ENCODE measurements at regions not wholly inside any gene's neighbourhood (a gene's known extent, or its start where the extent isn't known, plus 50 kb on each side); places are given as distances from the start of the nearest gene placed in this dataset.

DNA sequence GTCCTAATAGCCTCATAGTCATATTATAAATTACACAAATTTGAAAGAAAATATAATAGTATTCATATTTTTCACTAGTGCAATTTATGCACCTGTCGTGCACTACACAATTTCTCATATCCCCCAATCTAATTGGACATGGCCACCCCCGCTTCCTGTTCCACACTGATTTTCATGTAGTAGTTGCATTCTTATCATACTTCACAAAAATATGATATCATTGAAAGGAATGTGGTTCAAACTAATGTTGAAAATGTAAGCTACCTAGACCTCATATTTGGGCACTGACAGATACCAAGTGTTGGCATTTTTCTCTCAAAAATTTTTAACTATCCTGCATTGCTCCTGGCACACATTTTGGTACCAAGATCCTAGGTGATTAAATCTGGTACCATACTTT is 985.5 kb upstream of the POU3F3 start:
- Histone ChIP-seq H3K79me2 (ENCODE audit: low read depth) (no peaks in the 10 kb centered on the region), H3F3A (ENCODE audit: low read depth) (no peaks in the 10 kb centered on the region), H3K36me3 (no peaks in the 10 kb centered on the region), H3K9me3 (ENCODE audit: low read depth) (no peaks in the 10 kb centered on the region), H4K20me1 (ENCODE audit: low read depth) (no peaks in the 10 kb centered on the region), H3K9ac (no peak overlapping the region), H3K4me1 (peaks cover 4% of the 10 kb centered on the region), H3K27ac (no peak overlapping the region), H2AFZ (replicated peaks) (no peak overlapping the region), H3K4me2 (no peak overlapping the region), H3K27me3 (no peaks in the 10 kb centered on the region), H3K4me3 (no peak overlapping the region)
- TF ChIP-seq CTCF (IDR thresholded peaks at IDR 0.05), result no peak
- no peak for TF ChIP-seq EZH2 (IDR thresholded peaks at IDR 0.05)
- no peak for TF ChIP-seq EZH2phosphoT487 (IDR thresholded peaks at IDR 0.05)
- no peaks in the 10 kb centered on the region for H3K9me3 Mint-ChIP-seq
- H3K4me3 Mint-ChIP-seq, result no peak overlapping the region
- no peaks in the 10 kb centered on the region for H3K36me3 Mint-ChIP-seq
- peaks cover 2% of the 10 kb centered on the region for H3K27me3 Mint-ChIP-seq (ENCODE audit: insufficient read depth, low read depth)
- no peak for DNase-seq (ENCODE audit: low spot score)
- peaks cover 2% of the 10 kb centered on the region for H3K4me1 Mint-ChIP-seq
- no peak overlapping the region for H3K27ac Mint-ChIP-seq

GRCh38 chr2:103873716-103874351 is 980.1 kb upstream of the POU3F3 start:
- H2AFZ ChIP-seq (replicated peaks), result peak overlapping the region; percentile 39
- no peaks in the 10 kb centered on the region for H3K36me3 ChIP-seq
- peaks cover 2% of the 10 kb centered on the region for H3K27me3 Mint-ChIP-seq (ENCODE audit: insufficient read depth, low read depth)
- peaks cover 22% of the 10 kb centered on the region for H3K4me1 Mint-ChIP-seq
- no peaks in the 10 kb centered on the region for H3K9me3 Mint-ChIP-seq
- no peaks in the 10 kb centered on the region for H3K9me3 ChIP-seq (ENCODE audit: low read depth)
- no peaks in the 10 kb centered on the region for H3K79me2 ChIP-seq (ENCODE audit: low read depth)
- H3K27ac Mint-ChIP-seq, result peak overlapping the region; percentile 76
- no peak for TF ChIP-seq CTCF (IDR thresholded peaks at IDR 0.05)
- no peak for TF ChIP-seq EZH2phosphoT487 (IDR thresholded peaks at IDR 0.05)
- TF ChIP-seq EZH2 (IDR thresholded peaks at IDR 0.05), result no peak
- H3F3A ChIP-seq (ENCODE audit: low read depth), result peaks cover 5% of the 10 kb centered on the region
- no peaks in the 10 kb centered on the region for H3K36me3 Mint-ChIP-seq
- no peaks in the 10 kb centered on the region for H3K27me3 ChIP-seq
- H3K27ac ChIP-seq, result no peak overlapping the region
- H3K9ac ChIP-seq, result no peak overlapping the region
- peak; percentile 42 for DNase-seq (ENCODE audit: low spot score)
- H3K4me1 ChIP-seq, result peaks cover 24% of the 10 kb centered on the region
- peak overlapping the region; percentile 62 for H3K4me2 ChIP-seq
- H3K4me3 ChIP-seq, result peak overlapping the region; percentile 22
- no peaks in the 10 kb centered on the region for H4K20me1 ChIP-seq (ENCODE audit: low read depth)
- peak overlapping the region; percentile 44 for H3K4me3 Mint-ChIP-seq

DNA sequence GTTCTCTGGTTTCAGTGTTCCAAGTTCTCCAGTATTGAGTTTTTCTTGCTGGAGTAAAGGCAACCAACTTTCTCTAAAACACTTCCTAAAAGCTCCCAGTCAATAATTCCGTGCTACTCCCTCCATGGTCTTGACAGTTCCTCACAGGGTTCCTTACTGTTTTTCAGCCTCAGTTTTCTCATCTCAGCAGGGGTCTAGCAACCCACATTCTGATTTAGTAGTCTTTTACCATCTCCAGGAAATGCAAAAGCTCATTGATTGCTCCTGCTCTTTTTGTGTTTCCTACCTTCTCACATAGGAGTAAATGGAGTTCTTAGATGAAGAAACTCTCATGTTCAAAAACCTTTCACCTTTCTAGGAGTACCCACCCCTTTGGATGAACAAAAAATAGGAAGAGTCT is 978.8 kb upstream of the POU3F3 start:
- Mint-ChIP-seq H3K4me3 (peak overlapping the region; percentile 3), H3K4me1 (peaks cover 25% of the 10 kb centered on the region), H3K27me3 (ENCODE audit: insufficient read depth, low read depth) (no peaks in the 10 kb centered on the region), H3K27ac (peak overlapping the region; percentile 36), H3K36me3 (no peaks in the 10 kb centered on the region), H3K9me3 (no peaks in the 10 kb centered on the region)
- Histone ChIP-seq H2AFZ (replicated peaks) (no peak overlapping the region), H4K20me1 (ENCODE audit: low read depth) (no peaks in the 10 kb centered on the region), H3K4me3 (no peak overlapping the region), H3K36me3 (no peaks in the 10 kb centered on the region), H3K9ac (no peak overlapping the region), H3F3A (ENCODE audit: low read depth) (peaks cover 5% of the 10 kb centered on the region), H3K27me3 (no peaks in the 10 kb centered on the region), H3K4me2 (peak overlapping the region; percentile 62), H3K4me1 (peaks cover 24% of the 10 kb centered on the region), H3K9me3 (ENCODE audit: low read depth) (no peaks in the 10 kb centered on the region), H3K27ac (no peak overlapping the region), H3K79me2 (ENCODE audit: low read depth) (no peaks in the 10 kb centered on the region)
- DNase-seq (ENCODE audit: low spot score), result no peak
- TF ChIP-seq EZH2 (IDR thresholded peaks at IDR 0.05) (no peak), EZH2phosphoT487 (IDR thresholded peaks at IDR 0.05) (no peak), CTCF (IDR thresholded peaks at IDR 0.05) (no peak)

Data from neural progenitor cell (in vitro differentiated cells).